WTC11 (cell line): ENCODE measurements at regions not wholly inside any gene's neighbourhood (a gene's known extent, or its start where the extent isn't known, plus 50 kb on each side); places are given as distances from the start of the nearest gene placed in this dataset.

Experiments
- CTCF ChIP-seq: fragments of 200-600 bp; IDR thresholded peaks from 2 replicates; pipeline ENCODE4 v1.8.0; 2022; ENCODE audit warnings: antibody characterized with exemption
- ELF4 ChIP-seq: sonication (generic); formaldehyde crosslinking; IDR thresholded peaks from 2 replicates; pipeline ENCODE4 v1.8.1; 2022; ENCODE audit warnings: low read depth, mild to moderate bottlenecking, moderate library complexity, missing genetic modification reagents
- ESRRA ChIP-seq: sonication (generic); formaldehyde crosslinking; IDR thresholded peaks from 2 replicates; pipeline ENCODE4 v1.8.1; 2022; ENCODE audit warnings: mild to moderate bottlenecking, missing genetic modification reagents, borderline replicate concordance
- HMGXB4 ChIP-seq: sonication (generic); formaldehyde crosslinking; IDR thresholded peaks from 2 replicates; pipeline ENCODE4 v1.8.1; 2023; ENCODE audit warnings: mild to moderate bottlenecking, moderate library complexity, missing genetic modification reagents
- SP1 ChIP-seq: sonication (generic); formaldehyde crosslinking; conservative IDR thresholded peaks from 2 replicates; pipeline ENCODE4 v1.8.1; 2022; ENCODE audit warnings: missing genetic modification reagents
- ZNF281 ChIP-seq: sonication (generic); formaldehyde crosslinking; IDR thresholded peaks from 2 replicates; pipeline ENCODE4 v1.8.0; 2023; ENCODE audit warnings: mild to moderate bottlenecking, missing genetic modification reagents
- ZSCAN18 ChIP-seq: fragments of 250-450 bp; sonication (Bioruptor Pico); IDR thresholded peaks from 2 replicates; pipeline ENCODE4 v2.1.2; 2022; ENCODE audit warnings: mild to moderate bottlenecking, moderate library complexity

GRCh38 chr10:10803278-10803677 is 214.4 kb upstream of the CELF2 start:
- TF ChIP-seq CTCF, result no peak
- no peak for TF ChIP-seq ELF4 (CRISPR knock-in tag)
- TF ChIP-seq ZNF281 (CRISPR knock-in tag), result no peak
- no peak for TF ChIP-seq ZSCAN18
- no peak for TF ChIP-seq ESRRA (CRISPR knock-in tag)
- no peak for TF ChIP-seq SP1 (CRISPR knock-in tag)
- TF ChIP-seq HMGXB4 (CRISPR knock-in tag), result no peak
